SW 1271 (cell line): ENCODE measurements at regions not wholly inside any gene's neighbourhood (a gene's known extent, or its start where the extent isn't known, plus 50 kb on each side); places are given as distances from the start of the nearest gene placed in this dataset.

Source experiments
- DNase-seq, 2 experiments: peaks; one replicate each; lab custom pipeline; 2025; lab: John Stamatoyannopoulos, UW

DNA sequence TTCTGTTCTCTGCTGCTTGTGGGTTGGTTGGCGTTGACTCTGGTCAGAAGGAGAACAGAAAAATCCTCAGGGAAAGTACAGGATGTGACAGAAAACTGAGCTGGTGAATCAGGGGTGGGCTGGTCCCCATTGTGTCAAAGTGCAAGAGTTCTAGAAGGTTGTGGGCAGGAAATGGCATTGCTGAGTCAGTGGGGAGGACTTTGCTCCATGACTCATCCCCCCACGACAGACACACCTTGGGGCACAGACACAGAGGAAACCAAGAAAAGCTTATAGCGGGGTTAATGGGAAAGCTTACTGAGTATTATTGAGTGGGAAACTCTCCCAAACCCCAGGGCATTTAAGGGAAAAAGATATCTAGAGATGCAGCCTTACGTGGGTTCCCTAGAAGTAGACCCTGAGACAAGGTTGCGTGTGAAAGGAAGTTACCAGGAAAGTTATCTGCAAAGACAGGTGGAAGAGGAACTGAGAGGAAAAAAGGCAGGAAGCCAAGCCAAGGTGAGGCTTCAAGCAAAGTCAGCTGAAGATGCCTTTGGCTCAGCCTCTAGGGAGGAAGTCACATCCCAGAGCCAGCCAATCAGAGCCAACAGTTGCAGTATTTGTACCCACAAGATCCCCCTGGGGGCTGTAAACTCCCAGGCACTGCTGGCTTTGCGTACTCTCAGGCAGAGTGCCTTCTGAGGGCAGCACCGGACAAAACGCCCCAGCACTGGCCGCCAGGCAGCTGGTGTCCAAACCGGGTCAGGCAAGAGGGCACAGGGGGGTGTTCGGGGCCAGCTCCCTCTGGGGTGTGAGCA is 86.4 kb downstream of the FOXL1 start:
- DNase-seq, result peak; percentile 94 to 99

DNA sequence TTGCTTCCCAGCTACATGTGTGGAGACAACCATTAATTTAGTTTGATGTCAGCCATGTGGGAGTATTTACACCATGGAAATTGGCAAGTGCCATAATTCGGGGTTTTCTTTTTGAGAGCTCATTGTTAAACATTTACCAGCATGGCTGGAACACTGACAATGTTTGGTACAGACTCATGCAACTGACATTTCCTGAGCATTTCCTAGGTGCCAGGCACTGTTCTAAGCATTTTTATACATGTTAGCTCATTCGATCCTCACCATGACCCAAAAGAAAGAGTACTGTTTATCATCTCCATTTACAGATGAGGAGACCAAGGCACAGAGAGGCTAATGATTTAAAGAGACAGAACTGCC is 86.9 kb downstream of the FOXL1 start:
- DNase-seq, result no peak

DNA sequence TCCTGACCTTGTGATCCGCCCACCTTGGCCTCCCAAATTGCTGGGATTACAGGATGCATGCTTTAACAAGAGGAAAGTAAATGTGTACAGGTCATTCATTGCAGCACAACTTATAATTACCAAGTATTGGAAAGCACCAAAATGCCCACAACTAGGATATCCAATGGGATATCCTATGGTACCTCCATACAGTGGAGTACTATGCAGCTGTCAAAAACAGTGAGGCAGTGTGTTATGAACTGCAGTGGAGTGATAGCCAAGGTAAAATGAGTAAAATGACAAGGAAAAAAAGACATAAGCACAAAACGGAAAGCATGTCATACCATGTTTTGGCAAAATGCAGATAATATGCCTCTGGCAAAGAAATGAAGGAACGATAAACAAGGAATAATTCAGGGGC is 87.6 kb downstream of the FOXL1 start:
- no peak for DNase-seq

DNA sequence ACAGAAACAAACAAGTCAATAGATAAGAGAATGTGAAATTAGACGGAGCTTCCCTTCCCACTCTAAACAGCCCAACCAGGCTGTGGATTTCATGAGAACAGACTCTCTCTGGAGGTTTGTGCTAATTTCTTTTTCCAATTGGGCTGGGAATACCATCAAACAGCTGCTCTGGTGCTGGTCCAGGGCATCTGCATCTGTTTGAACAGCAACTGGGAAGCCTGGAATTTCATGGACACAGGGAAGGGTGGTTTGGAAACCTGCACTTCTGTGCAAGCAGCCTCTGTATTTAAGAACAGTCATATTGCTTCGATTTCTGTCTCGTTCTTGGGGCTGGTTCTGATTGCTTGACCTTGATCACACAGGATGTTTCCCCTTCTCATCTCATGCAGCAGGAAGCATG is 88.7 kb downstream of the FOXL1 start:
- DNase-seq, result no peak

DNA sequence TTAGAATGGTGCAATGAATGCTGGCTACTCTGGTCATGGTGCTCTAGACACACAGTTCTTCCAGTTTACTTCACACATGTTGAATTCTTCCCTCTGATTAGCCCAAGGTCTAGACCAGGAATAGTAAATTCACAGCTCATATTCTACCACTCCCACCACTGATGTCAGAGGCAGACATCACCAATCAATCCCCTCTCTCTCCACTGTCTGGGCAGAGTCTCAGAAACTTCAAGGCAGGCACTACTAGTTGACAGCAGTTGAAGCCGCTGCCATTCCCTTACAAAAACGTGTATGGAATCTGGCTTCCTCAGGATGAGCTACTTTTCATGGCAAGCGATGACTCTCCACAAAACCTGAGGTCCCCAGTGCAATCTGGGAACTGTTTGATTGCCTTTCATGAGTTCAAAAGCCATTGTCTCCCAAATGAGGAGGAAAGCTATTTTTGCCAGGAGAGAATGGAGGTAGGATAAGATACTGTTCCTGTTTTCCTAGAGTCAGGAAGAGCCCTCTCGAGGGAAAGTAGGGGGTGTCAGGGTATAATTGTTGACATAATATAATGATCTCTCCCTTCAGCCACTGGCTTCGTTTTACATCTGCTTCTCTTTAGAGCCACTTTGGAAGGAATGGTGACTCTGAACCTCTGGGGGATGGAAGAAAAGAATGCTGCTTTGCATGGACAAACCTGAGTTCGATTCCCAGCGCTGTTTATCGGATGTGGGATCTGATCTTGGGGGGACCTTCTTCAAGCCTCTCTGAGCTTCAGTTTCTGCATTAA is 90.0 kb downstream of the FOXL1 start:
- DNase-seq, result peak in 1 of 2 experiments; percentile 14

DNA sequence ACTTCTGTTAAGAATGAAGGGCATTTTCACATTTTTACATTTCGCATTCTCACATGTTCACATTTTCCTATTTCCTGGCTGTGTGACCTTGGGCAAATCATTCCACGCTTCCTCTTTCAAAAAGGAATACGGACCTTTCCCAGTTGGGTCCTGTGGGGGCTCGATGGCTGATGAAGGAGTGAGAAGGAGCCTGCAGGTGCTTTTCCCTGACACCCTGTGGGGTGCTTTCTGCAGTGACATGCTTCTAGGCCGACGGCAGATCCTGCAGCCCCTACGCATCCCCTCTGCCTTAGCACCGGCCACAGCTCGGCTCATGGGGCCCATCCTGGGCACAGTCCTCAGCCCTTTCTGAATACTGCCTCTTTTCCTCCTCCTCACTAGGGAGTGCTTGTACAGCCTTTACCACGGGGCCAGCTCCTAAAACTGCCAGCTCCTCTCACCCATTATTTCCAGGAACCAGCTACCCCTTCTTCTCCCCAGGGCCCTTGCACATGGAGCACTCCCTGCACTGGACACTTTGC is 91.0 kb downstream of the FOXL1 start:
- DNase-seq, result no peak

DNA sequence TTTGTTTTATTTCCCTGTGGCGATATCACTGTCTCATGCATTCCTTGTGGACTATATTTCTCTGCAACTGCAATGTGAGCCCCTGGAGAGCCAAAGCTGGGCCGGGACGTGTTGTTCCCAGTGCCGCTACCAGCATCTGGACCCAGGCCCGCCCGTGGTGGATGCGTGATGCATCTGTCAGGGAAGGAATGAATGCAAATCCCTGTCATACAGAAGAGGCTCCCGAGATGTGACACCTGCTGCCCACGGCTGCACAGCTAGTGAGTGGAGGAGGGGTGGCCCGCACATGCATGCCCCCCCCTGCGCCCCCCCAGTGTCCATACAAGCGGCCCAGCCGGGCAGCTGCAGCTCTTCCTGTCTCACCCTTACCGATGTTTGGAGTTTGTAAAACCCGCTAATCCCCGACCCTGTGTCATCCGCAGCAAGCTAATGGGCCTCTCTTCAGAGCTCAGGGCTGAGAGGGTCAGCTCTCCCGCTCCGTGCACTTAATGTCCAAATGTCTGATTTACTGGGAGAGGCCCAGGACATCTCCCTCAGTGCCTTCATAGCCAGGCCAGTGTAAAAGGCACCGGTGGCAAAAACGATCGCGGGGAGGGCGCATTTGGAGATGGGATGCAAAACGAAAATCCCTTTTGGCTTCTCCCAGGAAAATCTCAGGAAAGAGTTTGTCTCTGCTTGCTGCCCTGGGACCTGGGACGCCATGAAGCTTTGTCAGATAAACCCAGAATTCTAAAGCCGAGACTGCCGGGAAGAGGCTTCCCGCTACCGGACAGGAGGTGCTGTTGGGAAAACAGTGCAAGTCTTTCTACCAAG is 91.8 kb downstream of the FOXL1 start:
- no peak for DNase-seq

DNA sequence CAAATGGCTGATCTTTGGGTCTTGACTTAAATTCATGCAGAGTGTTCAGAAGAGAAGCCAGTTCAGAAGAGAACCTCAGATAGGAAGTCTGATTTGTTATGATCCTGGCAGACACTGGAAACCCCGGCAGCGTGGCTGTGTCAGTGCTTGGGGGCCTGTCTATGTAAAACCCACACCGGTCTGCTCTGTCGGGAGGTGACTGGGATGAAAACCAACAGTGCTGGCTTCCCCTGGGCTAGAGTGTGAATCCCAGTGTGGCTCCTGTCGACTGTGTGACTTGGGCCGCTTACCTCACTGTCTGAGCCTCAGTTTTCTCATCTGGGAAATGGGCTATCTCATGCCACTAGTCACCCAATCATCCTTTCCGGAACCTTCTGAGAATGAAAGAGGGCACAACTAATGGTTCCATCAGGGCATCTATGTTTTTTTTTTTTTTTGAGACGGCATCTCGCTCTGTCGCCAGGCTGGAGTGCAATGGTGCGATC is 92.4 kb downstream of the FOXL1 start:
- DNase-seq, result no peak

DNA sequence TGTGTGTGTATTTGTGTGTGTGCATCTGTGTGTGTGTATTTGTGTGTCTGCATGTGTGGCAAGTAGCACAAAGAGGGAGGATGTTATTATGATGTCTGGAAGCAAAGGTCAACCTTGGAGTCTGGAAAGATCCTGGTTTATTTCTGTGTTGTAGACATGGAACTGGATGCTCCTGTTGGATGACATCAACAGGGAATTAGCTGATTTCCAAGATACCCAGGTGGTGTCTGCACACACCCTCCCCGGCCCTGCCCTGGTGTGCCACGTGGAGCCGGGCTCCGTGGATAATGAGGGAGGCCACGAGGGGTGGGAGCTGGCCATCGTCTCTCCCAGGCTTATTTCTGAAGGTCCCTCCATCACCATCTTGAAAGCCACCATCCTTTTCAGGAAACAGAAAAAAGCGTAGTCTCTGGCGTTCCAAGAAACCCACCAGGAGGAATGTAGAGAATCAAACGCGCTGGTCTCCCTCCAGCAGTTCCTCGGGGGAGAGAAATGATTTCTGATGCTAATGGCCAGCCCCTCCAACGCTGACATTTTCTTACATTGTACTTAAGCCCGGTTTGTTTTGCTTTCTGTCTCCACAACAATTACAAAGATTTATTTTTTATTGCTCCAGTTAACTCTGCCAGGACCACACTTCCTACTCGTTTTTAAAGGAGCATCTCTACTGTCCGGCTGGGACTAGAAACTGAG is 93.3 kb downstream of the FOXL1 start:
- no peak for DNase-seq

DNA sequence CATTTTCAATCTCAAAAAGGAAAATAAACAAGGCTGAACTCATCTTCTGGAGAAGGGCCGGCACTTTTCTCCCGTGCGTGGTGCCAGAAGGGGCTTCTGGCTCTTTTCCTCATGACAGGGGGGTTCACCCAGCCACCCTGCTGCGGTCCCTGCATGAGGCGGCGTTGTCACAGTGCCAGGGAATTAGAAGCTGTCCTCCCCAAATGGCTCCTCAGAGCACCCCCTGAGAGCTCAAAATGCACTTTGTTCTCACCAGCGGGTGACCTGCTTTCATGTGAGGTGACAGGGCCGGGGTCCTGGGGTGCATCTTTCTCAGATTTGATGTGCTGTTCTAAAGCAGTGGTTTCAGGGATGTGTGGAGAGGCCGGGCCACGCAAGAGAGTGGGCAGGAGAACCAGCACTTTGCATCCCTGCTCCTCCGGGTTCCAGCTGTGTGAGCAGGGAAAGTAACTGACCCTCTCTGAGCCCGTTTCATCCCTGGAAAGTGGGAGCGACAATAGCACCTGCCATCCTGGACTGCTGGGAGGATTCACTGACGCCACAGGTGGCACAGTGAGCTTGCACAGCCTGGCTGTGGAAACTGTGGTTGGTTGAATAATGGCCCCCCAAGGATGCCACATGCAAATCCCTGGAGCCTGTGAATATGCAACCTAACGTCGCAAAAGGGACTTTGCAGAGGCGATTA is 94.0 kb downstream of the FOXL1 start:
- DNase-seq, result no peak

DNA sequence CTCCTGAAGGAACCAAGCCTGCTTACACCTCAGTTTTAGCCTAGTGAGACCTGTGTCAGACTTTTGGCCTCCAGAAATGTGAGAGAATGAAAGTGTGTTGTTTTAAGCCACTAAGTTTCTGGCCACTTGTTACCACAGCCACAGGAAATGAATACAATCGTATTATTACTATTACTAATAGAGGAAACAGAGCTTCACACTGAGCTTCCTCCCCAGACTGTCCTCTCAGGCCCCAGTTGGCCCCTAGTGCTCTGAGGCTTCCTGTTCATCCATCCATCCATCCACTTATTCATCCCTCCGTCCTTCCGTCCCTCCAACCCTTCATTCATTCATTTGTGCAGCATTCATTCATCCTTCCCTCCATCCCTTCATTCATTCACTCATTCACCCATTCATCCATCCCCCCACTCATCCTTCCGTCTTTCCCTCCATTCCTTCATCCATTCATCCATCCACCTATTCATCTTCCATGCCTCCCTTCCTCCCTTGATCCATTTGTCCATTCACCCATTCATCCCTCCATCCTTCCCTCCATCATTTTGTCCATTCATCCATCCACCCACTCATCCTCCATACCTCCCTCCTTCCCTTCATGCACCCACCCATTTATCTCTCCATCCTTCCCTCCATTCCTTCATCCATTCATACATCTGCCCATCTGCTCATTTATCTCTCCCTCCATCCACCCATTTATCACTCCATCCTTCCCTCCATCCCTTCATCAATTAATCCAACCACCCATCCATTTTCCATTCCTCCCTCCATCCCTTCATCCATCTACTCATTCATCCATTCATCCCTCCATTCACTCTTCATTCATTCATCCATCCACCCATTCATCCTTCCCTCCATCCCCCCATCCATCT is 95.0 kb downstream of the FOXL1 start:
- no peak for DNase-seq

DNA sequence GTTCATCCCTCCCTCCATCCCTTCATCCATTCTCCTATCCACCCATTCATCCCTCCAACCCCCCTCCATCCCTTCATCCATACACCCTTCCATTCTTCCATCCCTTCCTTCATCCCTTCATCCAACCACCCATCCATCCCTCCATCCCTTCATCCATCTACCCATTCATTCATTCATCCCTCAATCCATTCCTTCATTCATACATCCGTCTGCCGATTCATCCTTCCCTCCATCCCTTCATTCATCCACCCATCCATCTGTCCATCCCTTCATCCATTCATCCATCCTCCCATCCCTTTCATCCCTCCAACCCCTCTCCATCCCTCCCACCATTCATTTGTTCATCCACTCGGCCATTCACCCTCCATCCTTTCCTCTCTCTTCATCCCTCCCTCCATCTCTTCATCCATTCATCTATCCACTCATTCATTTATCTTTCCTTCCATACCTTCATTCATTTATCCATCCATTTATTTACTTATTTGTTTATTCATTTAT is 95.7 kb downstream of the FOXL1 start:
- no peak for DNase-seq

DNA sequence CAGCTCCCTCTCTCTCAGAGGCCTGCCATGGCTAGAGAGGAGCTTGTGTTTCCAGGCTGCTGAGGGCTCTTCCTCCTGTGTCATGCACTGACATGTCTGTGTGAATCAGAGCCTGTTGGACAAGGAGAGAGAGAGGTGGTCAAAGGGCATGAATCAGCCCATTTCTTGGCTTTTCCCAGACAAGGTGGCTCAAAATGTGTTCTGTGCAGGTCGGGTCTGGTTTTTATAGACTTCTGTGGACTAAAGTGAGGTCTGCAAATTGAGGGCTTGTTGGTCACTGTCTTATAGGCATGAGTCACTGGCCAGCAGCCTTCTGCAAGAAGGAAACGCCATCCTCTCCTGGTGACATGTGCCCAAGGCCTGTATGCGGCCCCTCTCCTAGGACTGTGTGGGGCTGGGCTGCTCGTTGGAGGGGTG is 97.9 kb downstream of the FOXL1 start:
- DNase-seq, result no peak

DNA sequence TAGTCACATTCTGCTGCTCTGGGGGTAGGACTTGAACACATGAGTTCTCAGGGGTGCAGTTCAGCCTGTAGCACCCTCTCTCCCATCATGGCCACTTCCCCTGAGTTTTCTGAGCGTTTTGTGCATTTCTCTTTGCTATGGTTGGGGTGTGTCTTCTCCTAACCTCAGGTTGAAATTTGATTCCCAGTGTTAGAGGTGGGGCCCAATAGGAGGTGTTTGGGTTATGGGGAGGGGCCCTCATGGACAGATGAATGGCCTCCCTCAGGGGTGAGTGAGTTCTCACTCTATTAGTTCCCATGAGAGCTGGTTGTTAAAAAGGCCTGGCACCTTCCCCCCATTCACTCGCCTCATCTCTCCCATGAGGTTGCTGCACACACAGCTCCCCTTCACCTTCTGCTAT is 101.1 kb downstream of the FOXL1 start:
- DNase-seq, result no peak

DNA sequence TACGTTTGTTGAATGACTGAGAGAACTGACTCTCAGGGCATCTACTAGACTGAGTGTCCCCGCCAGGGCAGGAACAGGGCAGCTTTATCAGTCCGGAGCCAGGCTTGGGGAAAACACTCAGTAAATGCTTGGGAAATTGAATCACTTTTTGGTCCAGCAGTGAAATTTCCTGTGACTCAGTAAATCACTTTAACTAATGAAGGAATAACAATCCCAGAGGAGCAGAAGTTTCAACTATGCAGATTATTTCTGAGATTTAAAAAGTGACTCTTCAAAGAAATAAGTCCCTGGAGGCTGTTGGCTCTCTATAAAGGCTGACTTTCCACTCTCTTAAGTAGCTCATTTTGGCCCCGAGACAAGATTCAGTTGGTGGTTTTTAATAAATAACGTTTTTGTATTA is 101.8 kb downstream of the FOXL1 start:
- DNase-seq, result peak in 1 of 2 experiments; percentile 20

DNA sequence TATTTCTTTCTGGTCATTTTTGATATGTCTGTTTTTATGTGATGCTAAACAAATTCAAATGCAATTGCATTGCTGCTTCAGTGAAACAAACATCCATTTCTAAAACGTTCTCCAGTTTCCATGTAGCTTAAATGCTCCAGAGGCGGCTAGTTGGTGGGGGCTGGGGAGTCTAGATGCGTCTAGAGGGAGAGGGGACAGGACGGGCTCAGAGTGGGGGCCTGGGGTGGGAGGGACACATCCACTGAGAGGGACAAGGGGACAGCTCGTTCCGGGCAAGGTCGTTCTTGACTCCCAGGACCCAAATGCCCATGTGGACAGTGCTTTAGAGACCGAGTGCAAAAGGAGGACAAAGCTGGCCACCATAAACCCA is 102.3 kb downstream of the FOXL1 start:
- DNase-seq, result no peak

DNA sequence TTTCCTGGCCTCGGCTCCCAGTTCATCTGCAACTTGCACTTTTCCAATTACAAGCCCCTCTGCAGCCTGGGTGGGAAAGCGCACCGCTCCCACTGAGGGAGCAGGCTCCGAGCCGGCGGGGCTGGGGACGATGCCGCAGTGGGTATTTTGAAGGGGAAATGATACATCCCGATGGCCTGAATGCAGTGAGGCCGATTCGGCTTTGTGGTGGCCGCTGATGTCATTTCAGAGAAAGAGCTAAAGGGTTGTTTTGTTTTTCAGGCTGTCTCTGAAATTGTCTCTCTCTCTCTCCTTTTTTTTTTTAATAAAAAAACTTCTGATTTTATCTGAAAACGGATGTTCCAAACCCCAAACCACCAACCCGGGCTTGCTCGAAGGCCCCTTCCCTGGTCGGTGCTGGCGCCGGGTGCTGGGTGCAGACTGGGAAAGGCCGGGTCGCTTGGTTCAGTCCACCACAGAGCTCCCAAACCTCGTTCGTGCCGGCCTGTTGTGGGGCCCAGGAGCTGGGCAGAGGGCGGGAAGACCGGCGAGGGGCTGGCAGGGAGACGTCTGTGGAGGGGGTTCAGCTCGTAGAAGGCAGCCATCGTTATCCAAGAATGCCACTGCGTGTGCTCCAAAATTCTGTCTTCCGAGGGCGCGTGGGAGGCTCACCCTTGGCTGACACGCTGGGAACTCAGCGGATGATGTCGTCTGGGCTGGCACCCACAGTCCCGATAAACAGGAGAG is 102.8 kb downstream of the FOXL1 start:
- no peak for DNase-seq

DNA sequence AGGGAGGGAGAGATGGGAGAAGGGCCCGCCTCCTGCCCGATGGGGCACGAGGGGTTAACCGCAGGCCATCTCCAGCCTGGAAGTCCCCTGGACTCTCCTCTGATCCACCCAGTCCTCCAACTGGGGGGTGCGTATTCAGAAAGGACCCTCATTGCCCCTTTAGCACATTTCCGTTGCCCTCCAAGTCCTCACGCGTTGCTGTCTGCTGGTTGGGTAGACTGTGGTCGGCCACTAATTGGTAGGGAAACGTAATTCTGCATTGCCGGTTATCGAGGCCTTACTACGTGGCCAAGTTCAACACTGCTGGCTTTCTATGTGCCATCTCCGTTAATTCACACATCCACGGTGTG is 103.4 kb downstream of the FOXL1 start:
- DNase-seq, result no peak

DNA sequence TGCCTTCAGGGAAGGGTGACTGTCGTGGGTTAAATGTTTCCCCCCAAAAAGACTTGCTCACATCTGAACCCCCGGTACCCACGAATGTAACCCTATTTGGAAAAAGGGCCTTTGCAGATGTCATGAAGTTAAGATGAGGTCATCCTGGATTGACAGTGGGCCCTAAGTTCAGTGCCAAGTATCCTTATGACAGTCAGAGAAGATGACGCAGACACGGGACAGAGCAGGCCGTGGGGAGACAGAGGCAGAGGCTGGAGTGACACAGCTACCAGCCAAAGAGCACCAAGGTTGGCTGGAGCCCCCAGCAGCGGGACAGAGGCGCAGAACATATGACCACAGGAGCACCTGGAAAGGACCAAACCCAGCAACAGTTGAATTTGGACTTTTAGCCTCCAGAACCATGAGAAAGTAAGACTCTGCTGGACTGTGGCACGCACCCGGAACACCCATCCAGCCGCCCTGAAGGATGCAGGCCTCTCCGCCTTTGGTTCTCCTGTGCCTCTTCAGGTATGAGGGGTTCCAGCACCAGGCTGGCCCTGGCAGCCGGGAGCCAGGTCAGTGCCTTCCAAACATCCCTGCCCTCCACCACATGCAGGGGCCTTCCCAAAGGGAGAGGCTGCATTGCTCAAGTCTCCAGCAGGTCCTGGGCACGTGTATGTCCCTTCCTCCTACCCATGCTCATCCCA is 104.0 kb downstream of the FOXL1 start:
- no peak for DNase-seq
